HepG2 (cell line): ENCODE measurements at regions not wholly inside any gene's neighbourhood (a gene's known extent, or its start where the extent isn't known, plus 50 kb on each side); places are given as distances from the start of the nearest gene placed in this dataset.

ENCODE experiments used
- ATAC-seq: fragments of 200-7000 bp; cut with Tn5 transposase; 3 replicates; pipeline ENCODE4 v1.9.1; 2020; ENCODE audit warnings: mild to moderate bottlenecking, moderate library complexity
- BruUV-seq: library from RNA; stranded (reverse); fragments of 400-500 nt; replicated peaks from 2 replicates; lab custom pipeline; 2021; lab: Mats Ljungman, UMichigan
- CTCF ChIA-PET: fragments of 300-600 bp; formaldehyde crosslinking; extraction: SDS; loops from one replicate; lab custom pipeline; 2021; ENCODE audit warnings: low total read pairs, inconsistent platforms, low intra/inter-chr PET ratio; lab: Yijun Ruan, JAX
- POLR2A ChIA-PET: fragments of 350-600 bp; sonication (Branson Sonifier 250); formaldehyde crosslinking; loops from one replicate; lab custom pipeline; 2020; ENCODE audit warnings: antibody characterized with exemption, inconsistent platforms; lab: Yijun Ruan, JAX
- DNase-seq: peaks from one replicate; pipeline ENCODE4 v3.0.0-alpha.2; 2015; ENCODE audit warnings: low spot score
- FAIRE-seq: peaks from 3 replicates; lab custom pipeline; 2011; peaks lifted over from hg19 to GRCh38; lab: Jason Lieb, UNC
- H2AFZ ChIP-seq: one replicate; pipeline ENCODE4 v1.6.1; 2011; ENCODE audit warnings: low read length, inconsistent platforms
- H3K27ac ChIP-seq: fragments of 300-600 bp; 3 replicates; pipeline ENCODE4 v1.8.0; 2011; ENCODE audit warnings: mixed run types, mild to moderate bottlenecking, mixed read lengths, low read length, inconsistent platforms; ENCODE audit not compliant: insufficient read depth; ENCODE audit errors: extremely low read length
- H3K27me3 ChIP-seq, 2 experiments: fragments of 200-600 bp in 1 of 2; 2 replicates in 1 of 2; 3 replicates in 1 of 2; pipeline versions ENCODE4 v1.6.0 to v1.8.0; 2011; ENCODE audit warnings: low read length in 2 of 2, mild to moderate bottlenecking in 2 of 2, moderate library complexity in 2 of 2, inconsistent platforms in 1 of 2; ENCODE audit not compliant: insufficient read depth in 2 of 2, control insufficient read depth in 1 of 2
- H3K36me3 ChIP-seq, 2 experiments: fragments of 200-600 bp in 1 of 2; replicated peaks in 1 of 2; 2 replicates in 1 of 2; 3 replicates in 1 of 2; pipeline versions ENCODE4 v1.5.1 to v1.8.0; 2011; ENCODE audit warnings: low read length in 2 of 2, inconsistent platforms in 1 of 2; ENCODE audit not compliant: insufficient read depth in 2 of 2, control insufficient read depth in 1 of 2
- H3K4me1 ChIP-seq: 2 replicates; pipeline ENCODE4 v1.5.1; 2012; ENCODE audit warnings: low read length, inconsistent platforms; ENCODE audit not compliant: insufficient read depth
- H3K4me2 ChIP-seq: 2 replicates; pipeline ENCODE4 v1.6.0; 2011; ENCODE audit warnings: low read depth, low read length, inconsistent platforms
- H3K4me3 ChIP-seq, 3 experiments: fragments of 200-600 bp in 1 of 3; sonication (generic), shearing (Covaris generic) in 1 of 3; replicated peaks in 1 of 3; 2 replicates each; pipeline ENCODE4 v1.5.1; 2011 to 2016; ENCODE audit warnings: low read length in 3 of 3, inconsistent platforms in 2 of 3, low read depth in 2 of 3, mild to moderate bottlenecking in 2 of 3, control low read depth in 1 of 3, mixed read lengths in 1 of 3; ENCODE audit not compliant: insufficient read depth in 1 of 3
- H3K79me2 ChIP-seq: one replicate; pipeline ENCODE4 v1.6.1; 2011; ENCODE audit warnings: low read length, inconsistent platforms; ENCODE audit not compliant: insufficient read depth
- H3K9ac ChIP-seq: 2 replicates; pipeline ENCODE4 v1.6.0; 2011; ENCODE audit warnings: mild to moderate bottlenecking, low read depth, low read length, inconsistent platforms; ENCODE audit not compliant: insufficient read depth
- H3K9me3 ChIP-seq: 2 replicates; pipeline ENCODE4 v1.5.1; 2012; ENCODE audit warnings: mild to moderate bottlenecking, low read length
- H4K20me1 ChIP-seq: 2 replicates; pipeline ENCODE4 v1.6.0; 2011; ENCODE audit warnings: inconsistent platforms, mild to moderate bottlenecking, low read length, moderate library complexity; ENCODE audit not compliant: insufficient read depth
- E2F1 ChIP-seq: sonication (generic); formaldehyde crosslinking; IDR thresholded peaks from 2 replicates; pipeline ENCODE4 v1.5.0; 2020; ENCODE audit warnings: missing genetic modification reagents
- KDM6A ChIP-seq: IDR thresholded peaks from 2 replicates; pipeline ENCODE4 v1.6.1; 2016; ENCODE audit warnings: low read depth
- MEIS2 ChIP-seq: sonication (generic); formaldehyde crosslinking; IDR thresholded peaks from 2 replicates; pipeline ENCODE4 v1.9.0; 2021; ENCODE audit warnings: mild to moderate bottlenecking, missing genetic modification reagents
- MLXIP ChIP-seq: sonication (generic); formaldehyde crosslinking; IDR thresholded peaks from 2 replicates; pipeline ENCODE4 v1.9.0; 2021; ENCODE audit warnings: missing genetic modification reagents, borderline replicate concordance
- REPIN1 ChIP-seq: sonication (generic); formaldehyde crosslinking; IDR thresholded peaks from 2 replicates; pipeline ENCODE4 v1.8.0; 2022; ENCODE audit warnings: missing genetic modification reagents, low read depth, mild to moderate bottlenecking, borderline replicate concordance
- ZBTB39 ChIP-seq: sonication (generic); formaldehyde crosslinking; IDR thresholded peaks from 2 replicates; pipeline ENCODE4 v1.5.0; 2020; ENCODE audit warnings: missing genetic modification reagents
- ZKSCAN1 ChIP-seq: fragments of 150-350 bp; IDR thresholded peaks from 2 replicates; pipeline ENCODE4 v1.6.1; 2014; ENCODE audit warnings: low read length
- ZNF224 ChIP-seq: sonication (generic); formaldehyde crosslinking; IDR thresholded peaks from 2 replicates; pipeline ENCODE4 v1.5.0; 2020; ENCODE audit warnings: mild to moderate bottlenecking, missing genetic modification reagents
- ZNF280B ChIP-seq: sonication (generic); formaldehyde crosslinking; IDR thresholded peaks from 2 replicates; pipeline ENCODE4 v1.5.0; 2020; ENCODE audit warnings: missing genetic modification reagents, mild to moderate bottlenecking, borderline replicate concordance
- ZNF83 ChIP-seq: sonication (generic); formaldehyde crosslinking; IDR thresholded peaks from 2 replicates; pipeline ENCODE4 v1.4.0; 2020; ENCODE audit warnings: missing genetic modification reagents, mild to moderate bottlenecking, borderline replicate concordance
- WGBS: methylation state at CpG from one replicate; pipeline ENCODE4 v1.1.6; 2017; ENCODE audit warnings: low lambda C conversion rate; 5-methylcytosine and 5-hydroxymethylcytosine counted together
- in situ Hi-C: cut with HindIII; loops from 2 replicates; pipeline ENCODE4 v1.10.0; 2017; ENCODE audit warnings: low pct_unique_long_range_greater_than_20kb; ENCODE audit not compliant: extremely low pct_ligation_motif_present
- intact Hi-C: fragments of 100-400 bp; cut with micrococcal nuclease; formaldehyde crosslinking; loops from one replicate; pipeline ENCODE4 v1.10.0; 2022; ENCODE audit not compliant: unreplicated experiment

- POLR2A ChIA-PET = no interaction called here
- Histone ChIP-seq H3K9me3 (no peaks in the 10 kb centered on the region), H3K27ac (no peak overlapping the region), H3K4me1 (no peaks in the 10 kb centered on the region), H4K20me1 (no peaks in the 10 kb centered on the region), H3K9ac (no peak overlapping the region), H3K4me3 (no peak overlapping the region), H3K4me2 (no peak overlapping the region), H3K79me2 (no peaks in the 10 kb centered on the region), H3K27me3 (no peaks in the 10 kb centered on the region), H3K36me3 (no peaks in the 10 kb centered on the region), H2AFZ (no peak overlapping the region)
- in situ Hi-C loops (no loop called here), intact Hi-C loops (no loop called here)
- CTCF ChIA-PET = no interaction called here
- TF ChIP-seq ZNF280B (CRISPR knock-in tag) (no peak), E2F1 (CRISPR knock-in tag) (no peak), ZBTB39 (CRISPR knock-in tag) (no peak), ZNF83 (CRISPR knock-in tag) (no peak), KDM6A (no peak), REPIN1 (CRISPR knock-in tag) (no peak), MEIS2 (no peak), MLXIP (CRISPR knock-in tag) (no peak), ZNF224 (no peak), ZKSCAN1 (no peak)
- ATAC-seq (no peak), FAIRE-seq (no peak), DNase-seq (no peak)
- BruUV-seq = no TSS peak
- WGBS = 34% methylated on average over 4 of the region's 4 CpGs
Measured at GRCh38 chr4:138665851-138666250, 349.7 kb upstream of the NOCT start.
